Breast epithelium (tissue), 4 donors: ENCODE measurements at regions not wholly inside any gene's neighbourhood (a gene's known extent, or its start where the extent isn't known, plus 50 kb on each side); places are given as distances from the start of the nearest gene placed in this dataset.

Source experiments
- DNase-seq, 2 donors: peaks; one replicate each; pipeline ENCODE4 v3.0.0-alpha.2; 2019; ENCODE audit warnings: low spot score in 2 of 2
- H3K27ac ChIP-seq, 2 donors: fragments of 200-600 bp; sonication (generic) in 1 of 2; one replicate each; pipeline ENCODE4 v1.5.1; 2016 to 2019; ENCODE audit warnings: mild to moderate bottlenecking in 1 of 2
- H3K27me3 ChIP-seq, 2 donors: fragments of 200-600 bp; sonication (generic) in 1 of 2; one replicate each; pipeline versions ENCODE4 v1.5.1 to v1.6.0; 2017 to 2019; ENCODE audit warnings: control low read depth in 1 of 2, mild to moderate bottlenecking in 1 of 2
- H3K36me3 ChIP-seq: fragments of 200-600 bp; one replicate; pipeline ENCODE4 v1.5.1; 2019
- H3K4me1 ChIP-seq, 2 donors: fragments of 200-600 bp; sonication (generic); one replicate each; pipeline ENCODE4 v1.5.1; 2016 to 2019; ENCODE audit warnings: control low read depth in 1 of 2
- H3K4me3 ChIP-seq, 3 donors: fragments of 200-600 bp; sonication (generic); 1 replicate in 2 of 3; 2 replicates in 1 of 3; pipeline ENCODE4 v1.5.1; 2016 to 2019; ENCODE audit warnings: mild to moderate bottlenecking in 3 of 3, moderate library complexity in 2 of 3
- H3K9me3 ChIP-seq, 2 donors: fragments of 200-600 bp; sonication (generic) in 1 of 2; one replicate each; pipeline ENCODE4 v1.5.1; 2016 to 2019; ENCODE audit warnings: control low read depth in 1 of 2
- CTCF ChIP-seq, 3 donors: fragments of 450-650 bp; IDR thresholded peaks; one replicate each; pipeline ENCODE4 v1.5.1; 2016 to 2017; ENCODE audit warnings: antibody characterized with exemption in 3 of 3, mild to moderate bottlenecking in 3 of 3, moderate library complexity in 3 of 3
- POLR2A ChIP-seq: fragments of 450-650 bp; IDR thresholded peaks from one replicate; pipeline ENCODE4 v1.6.1; 2016; ENCODE audit warnings: antibody characterized with exemption, mild to moderate bottlenecking, moderate library complexity
- POLR2AphosphoS5 ChIP-seq, 3 donors: sonication (generic); formaldehyde crosslinking; IDR thresholded peaks; one replicate each; pipeline ENCODE4 v1.6.1; 2017; ENCODE audit warnings: antibody characterized with exemption in 3 of 3
- intact Hi-C: fragments of 100-400 bp; cut with DNase I; formaldehyde crosslinking; loops from one replicate; pipeline ENCODE4 v1.15.1; 2023; ENCODE audit warnings: low total_unique reads

DNA sequence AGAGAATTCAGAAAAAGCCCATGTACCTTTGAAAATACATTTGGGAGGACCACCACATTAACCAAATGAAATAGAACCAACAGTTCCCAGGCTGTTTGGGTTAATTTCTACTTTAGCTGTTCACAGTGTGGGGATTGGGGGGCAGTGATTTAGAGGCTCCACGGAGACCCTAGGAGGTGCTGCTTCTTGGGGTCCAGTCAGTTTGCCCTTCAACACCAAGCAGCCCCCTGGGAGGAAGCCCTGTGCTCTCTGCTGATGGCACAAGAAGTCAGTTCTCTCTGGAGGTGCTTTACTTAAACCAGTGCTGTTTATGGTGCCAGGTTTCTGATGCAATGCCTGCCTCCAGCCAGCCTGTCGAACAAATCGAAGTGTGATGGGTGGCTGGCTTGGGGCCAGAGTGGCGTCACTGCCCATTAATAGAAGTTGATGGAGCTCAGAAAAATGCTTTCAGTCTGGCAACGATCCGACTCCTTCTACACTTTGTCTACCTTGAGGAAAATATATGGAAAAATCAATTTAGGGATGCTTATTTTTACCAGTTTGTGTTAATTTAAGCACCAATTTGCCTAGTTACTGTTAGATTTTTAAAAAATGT is 134.0 kb downstream of the SNX18 start:
- TF ChIP-seq POLR2A: no peak
- TF ChIP-seq POLR2AphosphoS5 (IDR thresholded peaks at IDR 0.05): peak in 2 of 3 donors; percentile 62 to 74
- TF ChIP-seq CTCF (IDR thresholded peaks at IDR 0.05): no peak
- H3K4me3 ChIP-seq: no peak overlapping the region
- intact Hi-C loops: no loop called here
- H3K9me3 ChIP-seq: no peaks in the 10 kb centered on the region
- DNase-seq: peak; percentile 62 to 96
- no peaks in the 10 kb centered on the region for H3K27me3 ChIP-seq
- H3K27ac ChIP-seq: peak overlapping the region in 1 of 2 donors; percentile 34
- no peaks in the 10 kb centered on the region for H3K36me3 ChIP-seq
- H3K4me1 ChIP-seq: peaks cover 5 to 10% of the 10 kb centered on the region in 2 donors

DNA sequence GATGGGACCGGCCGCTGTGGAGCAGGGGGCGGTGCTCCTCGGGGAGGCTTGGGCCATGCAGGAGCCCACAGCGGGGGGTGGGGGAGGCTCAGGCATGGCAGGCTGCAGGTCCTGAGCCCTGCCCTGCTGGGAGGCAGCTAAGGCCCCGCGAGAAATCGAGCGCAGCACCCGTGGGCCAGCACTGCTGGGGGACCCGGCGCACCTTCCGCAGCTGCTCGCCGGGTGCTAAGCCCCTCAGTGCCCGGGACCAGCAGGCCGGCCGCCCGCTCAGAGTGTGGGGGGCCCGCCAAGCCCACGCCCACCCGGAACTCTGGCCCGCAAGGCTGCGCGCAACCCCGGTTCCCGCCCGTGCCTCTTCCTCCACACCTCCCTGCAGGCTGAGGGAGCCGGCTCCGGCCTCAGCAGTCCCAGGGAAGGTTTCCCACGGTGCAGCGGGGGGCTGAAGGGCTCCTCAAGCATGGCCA is 131.5 kb downstream of the SNX18 start:
- Histone ChIP-seq H3K36me3 (no peaks in the 10 kb centered on the region), H3K4me1 (peaks cover 0 to 15% of the 10 kb centered on the region in 2 donors)
- intact Hi-C loops: no loop called here

GRCh38 chr5:54646356-54647101 is 129.0 kb downstream of the SNX18 start:
- Histone ChIP-seq H3K4me3 (peak overlapping the region in 2 of 3 donors; percentile 21 to 55), H3K27ac (peak overlapping the region; percentile 81 to 95), H3K9me3 (no peaks in the 10 kb centered on the region), H3K27me3 (no peaks in the 10 kb centered on the region), H3K4me1 (peaks cover 0 to 17% of the 10 kb centered on the region in 2 donors), H3K36me3 (no peaks in the 10 kb centered on the region)
- intact Hi-C loops: no loop called here
- DNase-seq: peak in 1 of 2 donors; percentile 70
- TF ChIP-seq POLR2AphosphoS5 (IDR thresholded peaks at IDR 0.05) (peak in 2 of 3 donors; percentile 31 to 56), POLR2A (no peak), CTCF (IDR thresholded peaks at IDR 0.05) (no peak)

More for the DNA sequence above, 131.5 kb downstream of the SNX18 start:
- no peak overlapping the region for H3K4me3 ChIP-seq
- DNase-seq: no peak
- no peaks in the 10 kb centered on the region for H3K27me3 ChIP-seq
- H3K27ac ChIP-seq: no peak overlapping the region
- H3K9me3 ChIP-seq: no peaks in the 10 kb centered on the region
- TF ChIP-seq CTCF (IDR thresholded peaks at IDR 0.05): no peak
- no peak for TF ChIP-seq POLR2AphosphoS5 (IDR thresholded peaks at IDR 0.05)
- no peak for TF ChIP-seq POLR2A

DNA sequence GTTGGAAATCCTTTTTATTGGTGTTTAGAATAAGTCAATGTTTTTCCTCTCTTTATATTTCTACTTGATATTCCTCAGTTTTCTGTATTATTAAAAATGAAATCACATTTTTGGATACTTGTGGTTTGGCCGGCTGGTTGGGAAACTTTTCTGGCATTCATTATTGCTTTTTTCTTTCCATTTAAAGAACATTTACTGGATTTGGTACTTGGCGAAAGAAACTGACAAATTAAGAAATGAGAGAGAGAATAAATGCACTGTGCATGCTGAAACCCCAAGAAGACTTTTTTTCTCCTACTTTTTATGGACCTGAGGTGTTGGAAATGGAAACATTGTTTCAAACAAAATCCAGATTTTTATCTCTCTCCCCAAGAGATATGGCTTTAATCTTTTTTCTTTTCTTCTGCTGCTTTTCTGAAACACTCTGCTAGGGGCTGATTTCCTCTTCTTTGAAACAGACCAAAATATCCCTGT is 128.4 kb downstream of the SNX18 start:
- Histone ChIP-seq H3K4me3 (peak overlapping the region in 2 of 3 donors; percentile 21 to 55), H3K36me3 (no peaks in the 10 kb centered on the region), H3K9me3 (no peaks in the 10 kb centered on the region), H3K27me3 (no peaks in the 10 kb centered on the region), H3K27ac (peak overlapping the region; percentile 81 to 95), H3K4me1 (peaks cover 0 to 17% of the 10 kb centered on the region in 2 donors)
- no peak for DNase-seq
- TF ChIP-seq CTCF (IDR thresholded peaks at IDR 0.05) (no peak), POLR2AphosphoS5 (IDR thresholded peaks at IDR 0.05) (no peak), POLR2A (no peak)
- intact Hi-C loops: no loop called here

DNA sequence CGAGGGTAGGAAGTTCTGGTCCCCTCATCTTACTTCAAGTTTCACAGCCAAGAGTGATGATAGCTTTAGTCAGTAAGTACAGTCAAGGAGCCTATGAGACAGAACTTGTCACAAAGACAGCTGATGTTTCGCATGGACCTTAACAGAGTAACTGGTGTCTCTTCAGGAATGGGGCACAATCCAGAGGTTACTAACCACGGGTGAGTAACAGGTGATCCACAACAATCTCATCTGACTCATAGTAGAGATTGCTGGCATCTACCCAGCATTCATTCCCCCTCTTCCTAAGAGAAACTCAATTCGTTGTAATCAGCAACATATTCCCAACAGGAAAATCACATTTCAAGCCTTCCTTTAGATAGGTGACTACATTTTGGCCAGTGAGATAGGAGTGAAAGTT is 126.7 kb downstream of the SNX18 start:
- DNase-seq: no peak
- peaks cover 0 to 17% of the 10 kb centered on the region in 2 donors for H3K4me1 ChIP-seq
- H3K27ac ChIP-seq: peak overlapping the region in 1 of 2 donors; percentile 49
- TF ChIP-seq POLR2AphosphoS5 (IDR thresholded peaks at IDR 0.05): no peak
- no peak for TF ChIP-seq POLR2A
- TF ChIP-seq CTCF (IDR thresholded peaks at IDR 0.05): no peak
- no peaks in the 10 kb centered on the region for H3K36me3 ChIP-seq
- no peak overlapping the region for H3K4me3 ChIP-seq
- no peaks in the 10 kb centered on the region for H3K27me3 ChIP-seq
- H3K9me3 ChIP-seq: no peaks in the 10 kb centered on the region
- intact Hi-C loops: no loop called here
